Activated B cell treated with CpG ODN at 0.5 μM for 24 hours (primary cell): ENCODE measurements at regions not wholly inside any gene's neighbourhood (a gene's known extent, or its start where the extent isn't known, plus 50 kb on each side); places are given as distances from the start of the nearest gene placed in this dataset.

Experiments
- ATAC-seq: fragments of 200-7000 bp; cut with Tn5 transposase; one replicate; pipeline ENCODE4 v1.10.0; 2021; ENCODE audit warnings: low read depth, mild to moderate bottlenecking, moderate library complexity
- CTCF ChIA-PET: fragments of 350-600 bp; sonication (Branson Sonifier 250); formaldehyde crosslinking; loops from one replicate; lab custom pipeline; 2021; ENCODE audit warnings: antibody characterized with exemption; lab: Charles Lee
- POLR2A ChIA-PET: fragments of 350-600 bp; sonication (Branson Sonifier 250); formaldehyde crosslinking; loops from one replicate; lab custom pipeline; 2021; ENCODE audit warnings: antibody characterized with exemption; lab: Charles Lee
- DNase-seq: peaks from one replicate; pipeline ENCODE4 v3.0.0; 2022
- H3K27ac Mint-ChIP-seq: one replicate; pipeline ENCODE4 v1.8.0; 2020; ENCODE audit warnings: mixed read lengths
- H3K27me3 Mint-ChIP-seq: one replicate; pipeline ENCODE4 v1.8.0; 2021; ENCODE audit warnings: mixed read lengths
- H3K36me3 Mint-ChIP-seq: one replicate; pipeline ENCODE4 v1.8.0; 2021; ENCODE audit warnings: low read depth, mixed read lengths
- H3K4me1 Mint-ChIP-seq: one replicate; pipeline ENCODE4 v1.8.0; 2021; ENCODE audit warnings: mixed read lengths
- H3K4me3 Mint-ChIP-seq: one replicate; pipeline ENCODE4 v1.8.0; 2020; ENCODE audit warnings: mild to moderate bottlenecking, mixed read lengths
- H3K9me3 Mint-ChIP-seq: one replicate; pipeline ENCODE4 v1.8.0; 2020; ENCODE audit warnings: mixed read lengths
- CTCF ChIP-seq: fragments of 200-600 bp; IDR thresholded peaks from one replicate; pipeline ENCODE4 v1.8.0; 2022; ENCODE audit warnings: antibody characterized with exemption, mild to moderate bottlenecking
- intact Hi-C: fragments of 100-400 bp; cut with micrococcal nuclease; formaldehyde crosslinking; loops from one replicate; pipeline ENCODE4 v1.15.1; 2024

- no peak for TF ChIP-seq CTCF
- CTCF ChIA-PET = interaction anchor here (0.6 kb wide), 1 partner anchor 1518 kb away, joined by 5 read pairs; no protein-coding TSS in a partner anchor
- H3K4me3 Mint-ChIP-seq = no peak overlapping the region
- no peaks in the 10 kb centered on the region for H3K9me3 Mint-ChIP-seq
- H3K4me1 Mint-ChIP-seq = no peaks in the 10 kb centered on the region
- no peaks in the 10 kb centered on the region for H3K36me3 Mint-ChIP-seq
- no peak overlapping the region for H3K27ac Mint-ChIP-seq
- POLR2A ChIA-PET = no interaction called here
- no peaks in the 10 kb centered on the region for H3K27me3 Mint-ChIP-seq
- ATAC-seq (no peak), DNase-seq (no peak)
- intact Hi-C loops = no loop called here
These were observed 187.3 kb downstream of the ANAPC10 start for GRCh38 chr4:144910723-144911122.
